ENCODE measurements at regions not wholly inside any gene's neighbourhood (a gene's known extent, or its start where the extent isn't known, plus 50 kb on each side); places are given as distances from the start of the nearest gene placed in this dataset.

- no peak overlapping the region for H3K27ac ChIP-seq (ENCODE audit: low read length)
- TF ChIP-seq REST (IDR thresholded peaks at IDR 0.05; ENCODE audit: borderline replicate concordance) (no peak), RAD21 (conservative IDR thresholded peaks at IDR 0.05) (no peak), EZH2 (IDR thresholded peaks at IDR 0.05; ENCODE audit: borderline replicate concordance, insufficient read depth, low read length, poor library complexity, severe bottlenecking) (no peak), SMC3 (conservative IDR thresholded peaks at IDR 0.05; ENCODE audit: poor library complexity) (no peak), TAF1 (IDR thresholded peaks at IDR 0.05; ENCODE audit: low read depth) (no peak), MXI1 (conservative IDR thresholded peaks at IDR 0.05; ENCODE audit: poor library complexity, severe bottlenecking) (no peak), EP300 (conservative IDR thresholded peaks at IDR 0.05; ENCODE audit: poor library complexity, severe bottlenecking) (no peak), POLR2AphosphoS5 (IDR thresholded peaks at IDR 0.05) (no peak)
- TF ChIP-seq, protein P1, sequence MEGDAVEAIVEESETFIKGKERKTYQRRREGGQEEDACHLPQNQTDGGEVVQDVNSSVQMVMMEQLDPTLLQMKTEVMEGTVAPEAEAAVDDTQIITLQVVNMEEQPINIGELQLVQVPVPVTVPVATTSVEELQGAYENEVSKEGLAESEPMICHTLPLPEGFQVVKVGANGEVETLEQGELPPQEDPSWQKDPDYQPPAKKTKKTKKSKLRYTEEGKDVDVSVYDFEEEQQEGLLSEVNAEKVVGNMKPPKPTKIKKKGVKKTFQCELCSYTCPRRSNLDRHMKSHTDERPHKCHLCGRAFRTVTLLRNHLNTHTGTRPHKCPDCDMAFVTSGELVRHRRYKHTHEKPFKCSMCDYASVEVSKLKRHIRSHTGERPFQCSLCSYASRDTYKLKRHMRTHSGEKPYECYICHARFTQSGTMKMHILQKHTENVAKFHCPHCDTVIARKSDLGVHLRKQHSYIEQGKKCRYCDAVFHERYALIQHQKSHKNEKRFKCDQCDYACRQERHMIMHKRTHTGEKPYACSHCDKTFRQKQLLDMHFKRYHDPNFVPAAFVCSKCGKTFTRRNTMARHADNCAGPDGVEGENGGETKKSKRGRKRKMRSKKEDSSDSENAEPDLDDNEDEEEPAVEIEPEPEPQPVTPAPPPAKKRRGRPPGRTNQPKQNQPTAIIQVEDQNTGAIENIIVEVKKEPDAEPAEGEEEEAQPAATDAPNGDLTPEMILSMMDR (IDR thresholded peaks at IDR 0.05; ENCODE audit: poor library complexity, severe bottlenecking): no peak
- H3K4me3 ChIP-seq (ENCODE audit: low read length): no peak overlapping the region
- H3K9ac ChIP-seq (ENCODE audit: low read length): no peak overlapping the region
- no peaks in the 10 kb centered on the region for H4K20me1 ChIP-seq (ENCODE audit: insufficient read depth)
- H3K9me2 ChIP-seq (ENCODE audit: insufficient read depth, low read length): no peaks in the 10 kb centered on the region
- no peaks in the 10 kb centered on the region for H3K27me3 ChIP-seq (ENCODE audit: insufficient read depth, low read depth, low read length)
- H3K4me2 ChIP-seq (ENCODE audit: low read length): no peak overlapping the region
- no peaks in the 10 kb centered on the region for H3K36me3 ChIP-seq (ENCODE audit: insufficient read depth, low read length)
- H3K79me2 ChIP-seq (replicated peaks; ENCODE audit: insufficient read depth, low read length): no peaks in the 10 kb centered on the region
- no peaks in the 10 kb centered on the region for H3K9me3 ChIP-seq (ENCODE audit: low read length)
- no peaks in the 10 kb centered on the region for H3F3A ChIP-seq (ENCODE audit: insufficient read depth, low read length, poor library complexity, severe bottlenecking)
- no peak overlapping the region for H2AFZ ChIP-seq (ENCODE audit: low read depth, low read length)
Measured at GRCh38 chr6:40340957-40341356, 246.2 kb downstream of the LRFN2 start.

DNA sequence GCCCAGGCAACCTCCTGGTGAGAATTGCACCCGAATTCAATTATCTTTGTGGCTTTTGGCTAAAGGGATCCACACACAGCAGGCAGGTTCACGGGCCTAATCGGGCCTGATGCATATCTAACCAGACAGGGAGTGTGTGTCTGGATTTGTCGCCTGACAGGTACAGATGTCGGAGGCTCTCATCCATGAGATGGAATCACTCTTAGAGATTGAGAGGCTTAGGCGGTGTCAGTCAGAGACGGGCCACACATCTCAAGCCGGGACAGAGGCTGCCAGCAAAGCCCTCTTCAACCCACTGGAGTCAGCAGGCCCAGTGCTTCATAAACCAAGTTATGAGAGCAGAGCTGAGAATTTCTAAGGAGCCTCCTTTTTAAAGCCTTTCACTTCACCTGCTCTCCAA lies 247.0 kb downstream of the LRFN2 start:
- H3K36me3 ChIP-seq (ENCODE audit: insufficient read depth, low read length): no peaks in the 10 kb centered on the region
- H3K27me3 ChIP-seq (ENCODE audit: insufficient read depth, low read depth, low read length): no peaks in the 10 kb centered on the region
- H2AFZ ChIP-seq (ENCODE audit: low read depth, low read length): no peak overlapping the region
- TF ChIP-seq EP300 (conservative IDR thresholded peaks at IDR 0.05; ENCODE audit: poor library complexity, severe bottlenecking) (no peak), POLR2AphosphoS5 (IDR thresholded peaks at IDR 0.05) (no peak), SMC3 (conservative IDR thresholded peaks at IDR 0.05; ENCODE audit: poor library complexity) (no peak), TAF1 (IDR thresholded peaks at IDR 0.05; ENCODE audit: low read depth) (no peak), REST (IDR thresholded peaks at IDR 0.05; ENCODE audit: borderline replicate concordance) (no peak), EZH2 (IDR thresholded peaks at IDR 0.05; ENCODE audit: borderline replicate concordance, insufficient read depth, low read length, poor library complexity, severe bottlenecking) (no peak), MXI1 (conservative IDR thresholded peaks at IDR 0.05; ENCODE audit: poor library complexity, severe bottlenecking) (no peak), RAD21 (conservative IDR thresholded peaks at IDR 0.05) (no peak)
- TF ChIP-seq, protein P1 (IDR thresholded peaks at IDR 0.05; ENCODE audit: poor library complexity, severe bottlenecking): no peak
- no peaks in the 10 kb centered on the region for H3K9me2 ChIP-seq (ENCODE audit: insufficient read depth, low read length)
- no peaks in the 10 kb centered on the region for H3K79me2 ChIP-seq (replicated peaks; ENCODE audit: insufficient read depth, low read length)
- no peak overlapping the region for H3K9ac ChIP-seq (ENCODE audit: low read length)
- no peaks in the 10 kb centered on the region for H3K9me3 ChIP-seq (ENCODE audit: low read length)
- H3K27ac ChIP-seq (ENCODE audit: low read length): no peak overlapping the region
- H3K4me2 ChIP-seq (ENCODE audit: low read length): no peak overlapping the region
- H3F3A ChIP-seq (ENCODE audit: insufficient read depth, low read length, poor library complexity, severe bottlenecking): no peaks in the 10 kb centered on the region
- H3K4me3 ChIP-seq (ENCODE audit: low read length): no peak overlapping the region
- H4K20me1 ChIP-seq (ENCODE audit: insufficient read depth): no peaks in the 10 kb centered on the region

Data from neural cell (in vitro differentiated cells).